H9 (cell line): ENCODE measurements at regions not wholly inside any gene's neighbourhood (a gene's known extent, or its start where the extent isn't known, plus 50 kb on each side); places are given as distances from the start of the nearest gene placed in this dataset.

Experiments used
- DNase-seq: peaks from one replicate; pipeline ENCODE4 v3.0.0-alpha.2; 2017
- H2AFZ ChIP-seq: one replicate; pipeline ENCODE4 v1.6.1; 2013; ENCODE audit warnings: mild to moderate bottlenecking, low read length, control low read depth, moderate library complexity
- H2AK5ac ChIP-seq: 2 replicates; pipeline ENCODE4 v1.6.1; 2013; ENCODE audit warnings: low read length, control low read depth, mixed read lengths; ENCODE audit not compliant: insufficient read length
- H2BK120ac ChIP-seq: one replicate; pipeline ENCODE4 v1.6.1; 2013; ENCODE audit warnings: low read depth, mild to moderate bottlenecking, low read length, control low read depth, inconsistent platforms; ENCODE audit not compliant: poor library complexity, severe bottlenecking
- H2BK12ac ChIP-seq: 2 replicates; pipeline ENCODE4 v1.6.1; 2013; ENCODE audit warnings: low read length, control low read depth, mixed read lengths, low read depth; ENCODE audit not compliant: insufficient read length
- H2BK15ac ChIP-seq: 2 replicates; pipeline ENCODE4 v1.6.1; 2013; ENCODE audit warnings: low read depth, low read length, control low read depth
- H2BK20ac ChIP-seq: one replicate; pipeline ENCODE4 v1.6.1; 2013; ENCODE audit warnings: low read depth, mild to moderate bottlenecking, low read length, control low read depth, inconsistent platforms; ENCODE audit not compliant: poor library complexity, severe bottlenecking
- H2BK5ac ChIP-seq: 2 replicates; pipeline ENCODE4 v1.6.1; 2013; ENCODE audit warnings: low read length, control low read depth, mixed read lengths; ENCODE audit not compliant: insufficient read length
- H3K14ac ChIP-seq: 2 replicates; pipeline ENCODE4 v1.6.1; 2013; ENCODE audit warnings: low read length, control low read depth; ENCODE audit not compliant: insufficient read depth
- H3K18ac ChIP-seq: 2 replicates; pipeline ENCODE4 v1.6.1; 2013; ENCODE audit warnings: low read depth, mild to moderate bottlenecking, mixed read lengths, low read length, control low read depth; ENCODE audit not compliant: insufficient read length
- H3K23ac ChIP-seq: 2 replicates; pipeline ENCODE4 v1.6.1; 2013; ENCODE audit warnings: low read length, control low read depth, mixed read lengths, low read depth; ENCODE audit not compliant: insufficient read length
- H3K23me2 ChIP-seq: 2 replicates; pipeline ENCODE4 v1.6.1; 2013; ENCODE audit warnings: low read depth, mild to moderate bottlenecking, mixed read lengths, low read length, control low read depth; ENCODE audit not compliant: insufficient read length, poor library complexity, severe bottlenecking
- H3K27ac ChIP-seq: 2 replicates; pipeline ENCODE4 v1.5.1; 2013; ENCODE audit warnings: low read length, control low read depth, mixed read lengths, low read depth; ENCODE audit not compliant: insufficient read length
- H3K27me3 ChIP-seq: 2 replicates; pipeline ENCODE4 v1.6.1; 2013; ENCODE audit warnings: low read length, control low read depth, inconsistent platforms; ENCODE audit not compliant: insufficient read depth
- H3K4ac ChIP-seq: 2 replicates; pipeline ENCODE4 v1.6.1; 2013; ENCODE audit warnings: low read depth, mild to moderate bottlenecking, control low read depth, inconsistent platforms, low read length, moderate library complexity
- H3K4me1 ChIP-seq: 2 replicates; pipeline ENCODE4 v1.6.1; 2013; ENCODE audit warnings: low read length, control low read depth, inconsistent platforms; ENCODE audit not compliant: insufficient read depth
- H3K4me2 ChIP-seq: 2 replicates; pipeline ENCODE4 v1.6.1; 2013; ENCODE audit warnings: low read length, control low read depth, mixed read lengths; ENCODE audit not compliant: insufficient read length, insufficient read depth
- H3K56ac ChIP-seq: 2 replicates; pipeline ENCODE4 v1.6.1; 2013; ENCODE audit warnings: low read depth, mild to moderate bottlenecking, mixed read lengths, low read length, control low read depth; ENCODE audit not compliant: insufficient read length
- H3K79me1 ChIP-seq: 2 replicates; pipeline ENCODE4 v1.6.1; 2013; ENCODE audit warnings: low read depth, mild to moderate bottlenecking, moderate library complexity, low read length, control low read depth, inconsistent platforms; ENCODE audit not compliant: insufficient read depth, poor library complexity, severe bottlenecking
- H3K79me2 ChIP-seq: 2 replicates; pipeline ENCODE4 v1.6.1; 2013; ENCODE audit warnings: low read length, control low read depth, inconsistent platforms; ENCODE audit not compliant: insufficient read depth
- H3K9ac ChIP-seq: 2 replicates; pipeline ENCODE4 v1.6.1; 2013; ENCODE audit warnings: low read length, control low read depth, mixed read lengths; ENCODE audit not compliant: insufficient read length; ENCODE audit errors: extremely low read depth
- H3K9me3 ChIP-seq: one replicate; pipeline ENCODE4 v1.6.1; 2013; ENCODE audit warnings: low read depth, low read length, inconsistent platforms; ENCODE audit not compliant: control insufficient read depth
- H3T11ph ChIP-seq: one replicate; pipeline ENCODE4 v1.6.1; 2013; ENCODE audit warnings: mild to moderate bottlenecking, low read length, control low read depth, inconsistent platforms
- H4K20me1 ChIP-seq: one replicate; pipeline ENCODE4 v1.6.1; 2013; ENCODE audit not compliant: control insufficient read depth, insufficient read length, insufficient read depth
- H4K5ac ChIP-seq: 2 replicates; pipeline ENCODE4 v1.6.1; 2013; ENCODE audit warnings: low read depth, mild to moderate bottlenecking, mixed read lengths, low read length, control low read depth; ENCODE audit not compliant: insufficient read length
- H4K8ac ChIP-seq: replicated peaks from 2 replicates; pipeline ENCODE4 v1.6.1; 2013; ENCODE audit warnings: low read length, control low read depth, mixed read lengths, low read depth; ENCODE audit not compliant: insufficient read length
- H4K91ac ChIP-seq: 2 replicates; pipeline ENCODE4 v1.6.1; 2013; ENCODE audit warnings: low read depth, mild to moderate bottlenecking, moderate library complexity, mixed read lengths, low read length, control low read depth; ENCODE audit not compliant: insufficient read length
- H3K27ac Mint-ChIP-seq, 3 experiments: 2 replicates in 2 of 3; 3 replicates in 1 of 3; pipeline ENCODE4 v1.8.0; 2020 to 2021; ENCODE audit warnings: mixed read lengths in 3 of 3, mild to moderate bottlenecking in 1 of 3, moderate library complexity in 1 of 3
- H3K27me3 Mint-ChIP-seq: 2 replicates; pipeline ENCODE4 v1.8.0; 2021; ENCODE audit warnings: low read depth, mild to moderate bottlenecking, moderate library complexity, mixed read lengths
- H3K36me3 Mint-ChIP-seq, 3 experiments: 2 replicates in 2 of 3; 3 replicates in 1 of 3; pipeline ENCODE4 v1.8.0; 2020 to 2021; ENCODE audit warnings: low read depth in 3 of 3, mixed read lengths in 3 of 3; ENCODE audit not compliant: insufficient read depth in 1 of 3
- H3K4me1 Mint-ChIP-seq, 2 experiments: 2 replicates each; pipeline ENCODE4 v1.8.0; 2020; ENCODE audit warnings: mixed read lengths in 2 of 2
- H3K4me3 Mint-ChIP-seq, 2 experiments: 2 replicates in 1 of 2; 3 replicates in 1 of 2; pipeline ENCODE4 v1.8.0; 2020 to 2021; ENCODE audit warnings: mild to moderate bottlenecking in 2 of 2, mixed read lengths in 2 of 2, moderate library complexity in 1 of 2
- H3K9me3 Mint-ChIP-seq, 2 experiments: 2 replicates in 1 of 2; 3 replicates in 1 of 2; pipeline ENCODE4 v1.8.0; 2020; ENCODE audit warnings: mild to moderate bottlenecking in 2 of 2, mixed read lengths in 2 of 2, moderate library complexity in 1 of 2
- WGBS: extraction: QIAGEN DNeasy Blood & Tissue Kit; methylation state at CpG from one replicate; pipeline ENCODE4 v1.1.7; 2013; ENCODE audit warnings: missing lambda C conversion rate, low lambda C conversion rate, mixed read lengths; ENCODE audit not compliant: insufficient read length; ENCODE audit errors: extremely low coverage; 5-methylcytosine and 5-hydroxymethylcytosine counted together
- TF ChIP-seq, protein P1 (sequence below): fragments of 200-600 bp; sonication (generic); conservative IDR thresholded peaks from 3 replicates; pipeline ENCODE4 v1.8.0; 2021; ENCODE audit warnings: antibody characterized with exemption, mild to moderate bottlenecking

DNA sequence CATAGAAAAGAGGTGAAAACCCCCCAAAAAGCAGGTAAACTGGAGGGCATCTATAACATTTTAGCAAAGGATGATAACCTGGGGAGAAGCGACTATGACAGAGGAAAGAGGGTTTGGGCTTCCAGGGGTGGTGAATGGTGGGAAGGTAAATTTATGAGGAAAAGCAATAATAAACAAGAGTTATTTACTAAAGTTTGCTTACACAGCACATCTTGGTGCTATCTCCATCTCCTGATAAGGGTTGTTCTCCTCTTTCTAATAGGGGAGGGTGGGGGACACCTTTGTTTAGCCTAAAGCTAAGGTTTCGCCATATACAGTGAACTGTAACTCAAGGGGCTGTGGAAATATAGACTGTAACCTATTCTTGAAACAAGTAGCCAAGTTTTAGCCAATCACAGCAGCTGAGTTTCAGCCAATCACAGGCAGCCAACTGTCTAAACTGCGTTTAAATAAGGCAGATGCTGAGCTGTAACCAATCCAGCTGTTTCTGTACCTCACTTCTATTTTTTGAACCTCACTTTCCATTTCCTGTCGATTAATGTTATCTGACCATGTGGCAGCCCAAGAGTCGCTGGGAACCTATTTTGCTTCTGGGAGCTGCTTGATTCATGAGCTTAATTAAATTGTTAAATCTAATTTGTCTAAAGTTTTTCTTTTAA lies 191.8 kb downstream of the MAP2K6 start:
- Mint-ChIP-seq H3K9me3 (no peaks in the 10 kb centered on the region), H3K27me3 (no peaks in the 10 kb centered on the region), H3K4me1 (peaks cover 11 to 12% of the 10 kb centered on the region in 2 experiments), H3K36me3 (no peaks in the 10 kb centered on the region), H3K4me3 (no peak overlapping the region), H3K27ac (no peak overlapping the region)
- no peak overlapping the region for H2BK120ac ChIP-seq
- H2BK5ac ChIP-seq, result no peak overlapping the region
- H2BK20ac ChIP-seq, result no peak overlapping the region
- no peaks in the 10 kb centered on the region for H4K20me1 ChIP-seq
- H3K4me1 ChIP-seq, result no peaks in the 10 kb centered on the region
- H3K14ac ChIP-seq, result no peak overlapping the region
- H3K9ac ChIP-seq, result no peak overlapping the region
- no peak overlapping the region for H4K5ac ChIP-seq
- H3K56ac ChIP-seq, result no peak overlapping the region
- no peaks in the 10 kb centered on the region for H3K79me1 ChIP-seq
- H2BK12ac ChIP-seq, result no peak overlapping the region
- no peak overlapping the region for H4K91ac ChIP-seq
- WGBS, result no CpG with 5 or more reads among the region's 5 CpGs
- no peak for DNase-seq
- no peaks in the 10 kb centered on the region for H3K9me3 ChIP-seq
- no peak overlapping the region for H2BK15ac ChIP-seq
- no peaks in the 10 kb centered on the region for H3K79me2 ChIP-seq
- no peak overlapping the region for H3K4me2 ChIP-seq
- H3K23me2 ChIP-seq, result no peaks in the 10 kb centered on the region
- no peak overlapping the region for H3K23ac ChIP-seq
- H2AK5ac ChIP-seq, result no peak overlapping the region
- TF ChIP-seq, protein P1, sequence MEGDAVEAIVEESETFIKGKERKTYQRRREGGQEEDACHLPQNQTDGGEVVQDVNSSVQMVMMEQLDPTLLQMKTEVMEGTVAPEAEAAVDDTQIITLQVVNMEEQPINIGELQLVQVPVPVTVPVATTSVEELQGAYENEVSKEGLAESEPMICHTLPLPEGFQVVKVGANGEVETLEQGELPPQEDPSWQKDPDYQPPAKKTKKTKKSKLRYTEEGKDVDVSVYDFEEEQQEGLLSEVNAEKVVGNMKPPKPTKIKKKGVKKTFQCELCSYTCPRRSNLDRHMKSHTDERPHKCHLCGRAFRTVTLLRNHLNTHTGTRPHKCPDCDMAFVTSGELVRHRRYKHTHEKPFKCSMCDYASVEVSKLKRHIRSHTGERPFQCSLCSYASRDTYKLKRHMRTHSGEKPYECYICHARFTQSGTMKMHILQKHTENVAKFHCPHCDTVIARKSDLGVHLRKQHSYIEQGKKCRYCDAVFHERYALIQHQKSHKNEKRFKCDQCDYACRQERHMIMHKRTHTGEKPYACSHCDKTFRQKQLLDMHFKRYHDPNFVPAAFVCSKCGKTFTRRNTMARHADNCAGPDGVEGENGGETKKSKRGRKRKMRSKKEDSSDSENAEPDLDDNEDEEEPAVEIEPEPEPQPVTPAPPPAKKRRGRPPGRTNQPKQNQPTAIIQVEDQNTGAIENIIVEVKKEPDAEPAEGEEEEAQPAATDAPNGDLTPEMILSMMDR, result no peak
- no peaks in the 10 kb centered on the region for H3K27me3 ChIP-seq
- no peak overlapping the region for H2AFZ ChIP-seq
- H3K27ac ChIP-seq, result no peak overlapping the region
- H3T11ph ChIP-seq, result no peak overlapping the region
- H3K18ac ChIP-seq, result no peak overlapping the region
- no peak overlapping the region for H4K8ac ChIP-seq
- no peak overlapping the region for H3K4ac ChIP-seq
